ENCODE measurements at regions not wholly inside any gene's neighbourhood (a gene's known extent, or its start where the extent isn't known, plus 50 kb on each side); places are given as distances from the start of the nearest gene placed in this dataset.

GRCh38 chr13:81929988-81930387, 1589.1 kb upstream of the SPRY2 start:
- H3K36me3 Mint-ChIP-seq (ENCODE audit: insufficient read depth, unreplicated experiment) = no peaks in the 10 kb centered on the region
- peak; percentile 55 for DNase-seq (ENCODE audit: unreplicated experiment)
- H3K9me3 Mint-ChIP-seq (ENCODE audit: unreplicated experiment) = peaks cover 8% of the 10 kb centered on the region
- H3K27me3 Mint-ChIP-seq (ENCODE audit: insufficient read depth, unreplicated experiment) = no peaks in the 10 kb centered on the region
- no peaks in the 10 kb centered on the region for H3K4me1 Mint-ChIP-seq (ENCODE audit: insufficient read depth, unreplicated experiment)
- peak; percentile 43 for TF ChIP-seq CTCF (IDR thresholded peaks at IDR 0.05; ENCODE audit: unreplicated experiment)
- ChIA-PET CTCF (interaction anchor here (0.6 to 1.4 kb wide), 12 partner anchors 11 to 1850 kb away, joined by 3 to 8 read pairs (median 4); no protein-coding TSS in a partner anchor), POLR2A (no interaction called here)
- H3K27ac Mint-ChIP-seq (ENCODE audit: low read depth, unreplicated experiment) = no peak overlapping the region
- no peak overlapping the region for H3K4me3 Mint-ChIP-seq (ENCODE audit: unreplicated experiment)
- intact Hi-C loops (cut with micrococcal nuclease) = loop anchor here (10.0 kb wide), 1 partner anchor 395 kb away; no protein-coding TSS in a partner anchor
- no TSS peak for BruUV-seq (replicated peaks)

GRCh38 chr13:81927347-81927746, 1586.4 kb upstream of the SPRY2 start:
- CTCF ChIA-PET = interaction anchor here (1.1 kb wide), 1 partner anchor 1045 kb away, joined by 3 read pairs; no protein-coding TSS in a partner anchor
- no peak for TF ChIP-seq CTCF (IDR thresholded peaks at IDR 0.05; ENCODE audit: unreplicated experiment)
- BruUV-seq (replicated peaks) = no TSS peak
- Mint-ChIP-seq H3K27me3 (ENCODE audit: insufficient read depth, unreplicated experiment) (no peaks in the 10 kb centered on the region), H3K4me1 (ENCODE audit: insufficient read depth, unreplicated experiment) (no peaks in the 10 kb centered on the region), H3K36me3 (ENCODE audit: insufficient read depth, unreplicated experiment) (no peaks in the 10 kb centered on the region), H3K9me3 (ENCODE audit: unreplicated experiment) (peaks cover under 1% of the 10 kb centered on the region), H3K4me3 (ENCODE audit: unreplicated experiment) (no peak overlapping the region), H3K27ac (ENCODE audit: low read depth, unreplicated experiment) (no peak overlapping the region)
- intact Hi-C loops (cut with micrococcal nuclease) = no loop called here
- DNase-seq (ENCODE audit: unreplicated experiment) = peak; percentile 11
- POLR2A ChIA-PET = no interaction called here

- H3K9me3 Mint-ChIP-seq (ENCODE audit: unreplicated experiment) = no peaks in the 10 kb centered on the region
- BruUV-seq (replicated peaks) = no TSS peak
- DNase-seq (ENCODE audit: unreplicated experiment) = no peak
- no peak for TF ChIP-seq CTCF (IDR thresholded peaks at IDR 0.05; ENCODE audit: unreplicated experiment)
- ChIA-PET POLR2A (no interaction called here), CTCF (no interaction called here)
- no peaks in the 10 kb centered on the region for H3K36me3 Mint-ChIP-seq (ENCODE audit: insufficient read depth, unreplicated experiment)
- no peaks in the 10 kb centered on the region for H3K4me1 Mint-ChIP-seq (ENCODE audit: insufficient read depth, unreplicated experiment)
- H3K27me3 Mint-ChIP-seq (ENCODE audit: insufficient read depth, unreplicated experiment) = no peaks in the 10 kb centered on the region
- no peak overlapping the region for H3K4me3 Mint-ChIP-seq (ENCODE audit: unreplicated experiment)
- no peak overlapping the region for H3K27ac Mint-ChIP-seq (ENCODE audit: low read depth, unreplicated experiment)
- intact Hi-C loops (cut with micrococcal nuclease) = no loop called here
Measured at GRCh38 chr13:81917810-81918209, 1576.9 kb upstream of the SPRY2 start.

GRCh38 chr13:81916461-81916860, 1575.5 kb upstream of the SPRY2 start:
- ChIA-PET POLR2A (no interaction called here), CTCF (no interaction called here)
- Mint-ChIP-seq H3K4me3 (ENCODE audit: unreplicated experiment) (no peak overlapping the region), H3K9me3 (ENCODE audit: unreplicated experiment) (no peaks in the 10 kb centered on the region), H3K27me3 (ENCODE audit: insufficient read depth, unreplicated experiment) (no peaks in the 10 kb centered on the region), H3K27ac (ENCODE audit: low read depth, unreplicated experiment) (no peak overlapping the region), H3K4me1 (ENCODE audit: insufficient read depth, unreplicated experiment) (no peaks in the 10 kb centered on the region), H3K36me3 (ENCODE audit: insufficient read depth, unreplicated experiment) (no peaks in the 10 kb centered on the region)
- intact Hi-C loops (cut with micrococcal nuclease) = no loop called here
- BruUV-seq (replicated peaks) = no TSS peak
- TF ChIP-seq CTCF (IDR thresholded peaks at IDR 0.05; ENCODE audit: unreplicated experiment) = no peak
- peak; percentile 34 for DNase-seq (ENCODE audit: unreplicated experiment)
